ENCODE measurements at regions not wholly inside any gene's neighbourhood (a gene's known extent, or its start where the extent isn't known, plus 50 kb on each side); places are given as distances from the start of the nearest gene placed in this dataset.

DNA sequence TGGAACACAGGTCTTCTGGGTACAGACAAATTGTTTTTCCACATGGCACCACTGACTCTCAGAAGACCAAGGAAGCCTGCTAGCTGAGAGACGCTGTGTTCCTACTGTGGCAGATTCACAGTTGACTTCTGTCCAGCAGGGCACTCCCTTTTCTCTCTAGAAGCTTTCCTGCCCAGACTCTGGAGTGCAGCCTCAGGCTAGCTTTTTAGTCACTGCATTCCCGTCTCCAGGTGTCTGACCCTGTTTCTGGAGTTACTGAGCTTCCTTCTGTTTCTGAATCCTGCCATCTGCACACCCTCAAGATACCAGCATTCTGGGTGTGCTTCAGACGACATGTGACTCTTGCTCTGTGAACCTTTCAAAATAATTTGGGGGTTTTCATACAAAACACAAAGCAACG is 125.1 kb downstream of the TMEM200C start:
- H3K27me3 ChIP-seq (ENCODE audit: control insufficient read depth in 1 of 2, insufficient read depth in 2 of 2, low read length in 2 of 2): no peaks in the 10 kb centered on the region
- ATAC-seq (ENCODE audit: poor library complexity): no peak
- no peak overlapping the region for H3K27ac Mint-ChIP-seq
- no peaks in the 10 kb centered on the region for H3K4me1 Mint-ChIP-seq (ENCODE audit: low read depth)
- intact Hi-C loops (cut with DNase I, micrococcal nuclease): no loop called here
- no peak for DNase-seq
- H3K27ac ChIP-seq (ENCODE audit: low read depth in 1 of 2, low read length in 2 of 2): no peak overlapping the region
- CTCF ChIA-PET: no interaction called here
- H3K4me3 Mint-ChIP-seq: no peak overlapping the region
- peaks cover 17% of the 10 kb centered on the region for H3K27me3 Mint-ChIP-seq
- H3K4me3 ChIP-seq (ENCODE audit: low read length): no peak overlapping the region
- H3K9me3 Mint-ChIP-seq: peaks cover 3% of the 10 kb centered on the region
- TF ChIP-seq, protein P1, sequence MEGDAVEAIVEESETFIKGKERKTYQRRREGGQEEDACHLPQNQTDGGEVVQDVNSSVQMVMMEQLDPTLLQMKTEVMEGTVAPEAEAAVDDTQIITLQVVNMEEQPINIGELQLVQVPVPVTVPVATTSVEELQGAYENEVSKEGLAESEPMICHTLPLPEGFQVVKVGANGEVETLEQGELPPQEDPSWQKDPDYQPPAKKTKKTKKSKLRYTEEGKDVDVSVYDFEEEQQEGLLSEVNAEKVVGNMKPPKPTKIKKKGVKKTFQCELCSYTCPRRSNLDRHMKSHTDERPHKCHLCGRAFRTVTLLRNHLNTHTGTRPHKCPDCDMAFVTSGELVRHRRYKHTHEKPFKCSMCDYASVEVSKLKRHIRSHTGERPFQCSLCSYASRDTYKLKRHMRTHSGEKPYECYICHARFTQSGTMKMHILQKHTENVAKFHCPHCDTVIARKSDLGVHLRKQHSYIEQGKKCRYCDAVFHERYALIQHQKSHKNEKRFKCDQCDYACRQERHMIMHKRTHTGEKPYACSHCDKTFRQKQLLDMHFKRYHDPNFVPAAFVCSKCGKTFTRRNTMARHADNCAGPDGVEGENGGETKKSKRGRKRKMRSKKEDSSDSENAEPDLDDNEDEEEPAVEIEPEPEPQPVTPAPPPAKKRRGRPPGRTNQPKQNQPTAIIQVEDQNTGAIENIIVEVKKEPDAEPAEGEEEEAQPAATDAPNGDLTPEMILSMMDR (IDR thresholded peaks at IDR 0.05): no peak
- H3K36me3 Mint-ChIP-seq (ENCODE audit: low read depth): no peaks in the 10 kb centered on the region
- H3K36me3 ChIP-seq (ENCODE audit: insufficient read depth, low read length): no peaks in the 10 kb centered on the region
- POLR2A ChIA-PET: no interaction called here
- no peaks in the 10 kb centered on the region for H3K4me1 ChIP-seq (ENCODE audit: insufficient read depth, low read length)
- peaks cover 0 to 7% of the 10 kb centered on the region in 2 experiments for H3K9me3 ChIP-seq (ENCODE audit: control insufficient read depth in 1 of 2, insufficient read depth in 1 of 2, low read length in 2 of 2)

DNA sequence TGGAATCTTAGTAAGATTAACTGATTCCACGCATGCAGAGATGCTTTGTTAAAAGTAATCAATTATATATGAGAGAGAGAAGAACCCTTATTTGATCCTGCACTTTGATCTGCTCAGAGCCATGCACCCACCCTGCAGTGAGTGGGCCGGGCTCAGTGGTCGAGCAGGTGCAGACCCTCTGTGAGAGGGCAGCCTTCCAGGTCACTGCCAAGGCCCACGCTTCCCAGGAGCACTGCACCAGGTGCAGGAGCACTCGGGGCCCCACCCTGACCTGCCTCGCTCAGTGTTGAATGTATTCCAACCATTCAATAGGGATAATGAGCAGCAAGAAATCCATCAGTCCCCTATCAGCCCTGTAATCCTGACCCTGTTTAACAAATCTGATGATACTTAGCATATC is 126.9 kb downstream of the TMEM200C start:
- no peaks in the 10 kb centered on the region for H3K27me3 ChIP-seq (ENCODE audit: control insufficient read depth in 1 of 2, insufficient read depth in 2 of 2, low read length in 2 of 2)
- no peaks in the 10 kb centered on the region for H3K4me1 ChIP-seq (ENCODE audit: insufficient read depth, low read length)
- intact Hi-C loops (cut with DNase I, micrococcal nuclease): no loop called here
- TF ChIP-seq, protein P1 (IDR thresholded peaks at IDR 0.05): no peak
- peaks cover 0 to 7% of the 10 kb centered on the region in 2 experiments for H3K9me3 ChIP-seq (ENCODE audit: control insufficient read depth in 1 of 2, insufficient read depth in 1 of 2, low read length in 2 of 2)
- Mint-ChIP-seq H3K9me3 (no peaks in the 10 kb centered on the region), H3K27me3 (peaks cover 17% of the 10 kb centered on the region), H3K27ac (no peak overlapping the region), H3K4me3 (no peak overlapping the region), H3K4me1 (ENCODE audit: low read depth) (no peaks in the 10 kb centered on the region), H3K36me3 (ENCODE audit: low read depth) (no peaks in the 10 kb centered on the region)
- no peak for DNase-seq
- ChIA-PET CTCF (no interaction called here), POLR2A (no interaction called here)
- H3K36me3 ChIP-seq (ENCODE audit: insufficient read depth, low read length): no peaks in the 10 kb centered on the region
- no peak for ATAC-seq (ENCODE audit: poor library complexity)
- no peak overlapping the region for H3K27ac ChIP-seq (ENCODE audit: low read depth in 1 of 2, low read length in 2 of 2)
- no peak overlapping the region for H3K4me3 ChIP-seq (ENCODE audit: low read length)

DNA sequence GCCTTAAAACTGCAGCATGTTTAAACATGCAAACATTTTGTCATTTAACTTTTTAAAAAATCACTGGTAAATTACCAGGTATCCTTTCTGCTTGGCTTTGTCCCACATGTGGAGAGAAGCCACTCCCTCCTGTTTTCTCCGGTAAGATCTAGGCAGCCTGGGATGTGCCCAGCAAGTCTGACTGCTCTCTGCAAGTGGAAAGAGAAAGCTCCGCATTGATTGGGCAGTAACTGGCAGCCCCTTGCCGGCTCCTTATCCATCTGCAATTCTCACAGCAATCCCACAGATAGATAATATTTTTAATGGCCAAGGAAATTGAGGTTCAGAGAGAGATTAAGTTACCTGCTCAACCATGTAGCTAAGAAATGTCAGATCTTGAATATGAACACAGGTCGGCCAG is 136.1 kb downstream of the TMEM200C start:
- DNase-seq (no peak), ATAC-seq (ENCODE audit: poor library complexity) (no peak)
- no peaks in the 10 kb centered on the region for H3K4me1 ChIP-seq (ENCODE audit: insufficient read depth, low read length)
- TF ChIP-seq, protein P1 (IDR thresholded peaks at IDR 0.05): no peak
- H3K27ac ChIP-seq (ENCODE audit: low read depth in 1 of 2, low read length in 2 of 2): no peak overlapping the region
- Mint-ChIP-seq H3K27me3 (peaks cover 37% of the 10 kb centered on the region), H3K4me3 (no peak overlapping the region), H3K27ac (no peak overlapping the region), H3K4me1 (ENCODE audit: low read depth) (no peaks in the 10 kb centered on the region), H3K36me3 (ENCODE audit: low read depth) (no peaks in the 10 kb centered on the region), H3K9me3 (no peaks in the 10 kb centered on the region)
- intact Hi-C loops (cut with DNase I, micrococcal nuclease): no loop called here
- ChIA-PET POLR2A (no interaction called here), CTCF (no interaction called here)
- H3K36me3 ChIP-seq (ENCODE audit: insufficient read depth, low read length): no peaks in the 10 kb centered on the region
- H3K4me3 ChIP-seq (ENCODE audit: low read length): no peak overlapping the region
- H3K9me3 ChIP-seq (ENCODE audit: control insufficient read depth in 1 of 2, insufficient read depth in 1 of 2, low read length in 2 of 2): no peaks in the 10 kb centered on the region
- H3K27me3 ChIP-seq (ENCODE audit: control insufficient read depth in 1 of 2, insufficient read depth in 2 of 2, low read length in 2 of 2): peaks cover 0 to 3% of the 10 kb centered on the region in 2 experiments
